CD8-positive, alpha-beta memory T cell (primary cell): ENCODE measurements at regions not wholly inside any gene's neighbourhood (a gene's known extent, or its start where the extent isn't known, plus 50 kb on each side); places are given as distances from the start of the nearest gene placed in this dataset.
"Not testable (repeated sequence)": the region's sequence is repeated elsewhere in the genome, so short reads cannot be mapped to it uniquely, and the experiment has no call there.

Source experiments
- CTCF ChIA-PET: fragments of 350-600 bp; sonication (Branson Sonifier 250); formaldehyde crosslinking; loops from one replicate; lab custom pipeline; 2021; ENCODE audit warnings: antibody characterized with exemption; lab: Charles Lee
- POLR2A ChIA-PET: fragments of 350-600 bp; sonication (Branson Sonifier 250); formaldehyde crosslinking; loops from one replicate; lab custom pipeline; 2021; ENCODE audit warnings: antibody characterized with exemption; lab: Charles Lee
- DNase-seq, 5 donors: peaks; one replicate each; pipeline versions ENCODE4 v3.0.0 to v3.0.0-alpha.2; 2020 to 2022; ENCODE audit warnings: mixed read lengths in 1 of 5
- H3K27ac ChIP-seq: one replicate; pipeline ENCODE4 v1.7.0; 2013; ENCODE audit warnings: low read depth, mild to moderate bottlenecking, low read length, moderate library complexity
- H3K27me3 ChIP-seq: 2 replicates; pipeline ENCODE4 v1.7.0; 2013; ENCODE audit warnings: low read length, mild to moderate bottlenecking; ENCODE audit not compliant: insufficient read depth, poor library complexity, severe bottlenecking
- H3K36me3 ChIP-seq: 2 replicates; pipeline ENCODE4 v1.7.0; 2013; ENCODE audit warnings: mild to moderate bottlenecking, low read length, moderate library complexity; ENCODE audit not compliant: insufficient read depth
- H3K4me1 ChIP-seq: 2 replicates; pipeline ENCODE4 v1.7.0; 2013; ENCODE audit warnings: mild to moderate bottlenecking, low read length, moderate library complexity; ENCODE audit not compliant: insufficient read depth
- H3K4me3 ChIP-seq: 2 replicates; pipeline ENCODE4 v1.7.0; 2013; ENCODE audit warnings: mild to moderate bottlenecking, low read length
- H3K9me3 ChIP-seq: 2 replicates; pipeline ENCODE4 v1.7.0; 2013; ENCODE audit warnings: mild to moderate bottlenecking, low read length
- H3K27ac Mint-ChIP-seq, 8 donors: one replicate each; pipeline ENCODE4 v1.8.0; 2020 to 2021; ENCODE audit warnings: mixed read lengths in 8 of 8, mild to moderate bottlenecking in 6 of 8, inconsistent platforms in 3 of 8, moderate library complexity in 3 of 8
- H3K27me3 Mint-ChIP-seq, 2 donors: one replicate each; pipeline ENCODE4 v1.8.0; 2020 to 2021; ENCODE audit warnings: mixed read lengths in 2 of 2, mild to moderate bottlenecking in 1 of 2, moderate library complexity in 1 of 2
- H3K36me3 Mint-ChIP-seq, 3 donors: one replicate each; pipeline ENCODE4 v1.8.0; 2020 to 2021; ENCODE audit warnings: mixed read lengths in 3 of 3, inconsistent platforms in 1 of 3, mild to moderate bottlenecking in 1 of 3
- H3K4me1 Mint-ChIP-seq, 3 donors: one replicate each; pipeline ENCODE4 v1.8.0; 2020 to 2021; ENCODE audit warnings: mixed read lengths in 3 of 3, inconsistent platforms in 1 of 3, mild to moderate bottlenecking in 1 of 3
- H3K4me3 Mint-ChIP-seq, 7 donors: one replicate each; pipeline ENCODE4 v1.8.0; 2020 to 2021; ENCODE audit warnings: mixed read lengths in 7 of 7, mild to moderate bottlenecking in 6 of 7, moderate library complexity in 4 of 7, inconsistent platforms in 2 of 7
- H3K9me3 Mint-ChIP-seq, 5 donors: one replicate each; pipeline ENCODE4 v1.8.0; 2020 to 2022; ENCODE audit warnings: mixed read lengths in 5 of 5, mild to moderate bottlenecking in 3 of 5, moderate library complexity in 2 of 5, inconsistent platforms in 1 of 5

GRCh38 chr7:155233311-155234157, 64.1 kb upstream of the INSIG1 start:
- Histone ChIP-seq H3K27me3 (no peaks in the 10 kb centered on the region), H3K27ac (no peak overlapping the region), H3K36me3 (no peaks in the 10 kb centered on the region), H3K4me3 (no peak overlapping the region), H3K9me3 (no peaks in the 10 kb centered on the region), H3K4me1 (no peaks in the 10 kb centered on the region)
- ChIA-PET POLR2A (no interaction called here), CTCF (interaction anchor here (2.4 kb wide), 1 partner anchor 111 kb away, joined by 17 read pairs; no protein-coding TSS in a partner anchor)
- Mint-ChIP-seq H3K9me3 (no peaks in the 10 kb centered on the region), H3K27me3 (peaks cover 1 to 9% of the 10 kb centered on the region in 2 donors), H3K27ac (no peak overlapping the region), H3K36me3 (no peaks in the 10 kb centered on the region), H3K4me3 (no peak overlapping the region), H3K4me1 (no peaks in the 10 kb centered on the region)
- DNase-seq = no peak

- peaks cover 4 to 14% of the 10 kb centered on the region in 2 donors for H3K27me3 Mint-ChIP-seq
- H3K36me3 Mint-ChIP-seq = no peaks in the 10 kb centered on the region
- H3K9me3 Mint-ChIP-seq = no peaks in the 10 kb centered on the region
- no peak for DNase-seq
- Histone ChIP-seq H3K27me3 (no peaks in the 10 kb centered on the region), H3K36me3 (no peaks in the 10 kb centered on the region), H3K27ac (no peak overlapping the region), H3K4me1 (no peaks in the 10 kb centered on the region), H3K9me3 (no peaks in the 10 kb centered on the region), H3K4me3 (no peak overlapping the region)
- POLR2A ChIA-PET = no interaction called here
- no peak overlapping the region for H3K27ac Mint-ChIP-seq
- no peak overlapping the region for H3K4me3 Mint-ChIP-seq
- CTCF ChIA-PET = interaction anchor here (2.4 kb wide), 1 partner anchor 110 kb away, joined by 17 read pairs; no protein-coding TSS in a partner anchor
- no peaks in the 10 kb centered on the region for H3K4me1 Mint-ChIP-seq
Measured at GRCh38 chr7:155234158-155234492, 63.6 kb upstream of the INSIG1 start.

DNA sequence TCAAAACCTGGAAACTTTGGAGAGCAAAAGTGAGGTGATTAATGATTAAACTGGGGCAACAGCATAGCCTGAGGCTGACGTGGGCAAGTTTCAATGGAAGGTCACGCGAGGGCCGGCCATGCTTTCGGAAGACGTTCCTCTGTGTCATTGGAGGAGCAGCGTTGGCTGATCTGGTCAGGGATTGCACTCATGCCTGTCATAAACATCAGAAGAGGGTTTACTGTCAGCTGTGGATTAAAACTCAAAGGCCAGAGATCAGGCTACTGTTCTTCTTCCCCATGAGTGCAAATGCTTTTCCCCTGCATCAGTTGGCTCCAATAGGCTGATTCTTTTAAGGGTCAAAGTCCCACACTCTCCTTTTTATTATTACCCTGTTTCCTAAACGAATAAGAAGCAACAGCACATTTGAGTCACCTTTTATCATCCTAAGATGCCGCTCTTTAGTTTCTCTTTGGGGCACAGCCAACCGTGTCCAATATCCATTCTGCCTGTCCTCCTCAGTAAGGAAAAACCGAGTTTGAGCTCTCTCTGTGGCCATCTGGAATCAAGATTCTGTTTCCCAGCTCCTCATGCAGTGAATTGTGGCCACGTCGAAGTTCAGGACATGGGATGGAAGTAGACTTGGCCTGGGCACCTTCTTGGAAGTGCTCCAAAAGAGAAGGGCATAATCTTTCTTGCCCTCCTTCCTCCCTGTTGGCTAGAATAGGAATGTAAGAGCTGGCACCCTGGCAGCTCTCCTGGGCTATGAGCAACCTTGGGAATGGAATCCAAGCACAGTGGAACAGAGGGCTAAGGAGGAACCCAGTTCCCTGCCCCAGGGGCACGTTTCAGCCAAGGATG, 62.5 kb upstream of the INSIG1 start:
- no peak overlapping the region for H3K4me3 ChIP-seq
- H3K27me3 ChIP-seq = no peaks in the 10 kb centered on the region
- Mint-ChIP-seq H3K4me3 (no peak overlapping the region), H3K27ac (peak overlapping the region in 1 of 8 donors; percentile 30), H3K4me1 (no peaks in the 10 kb centered on the region), H3K27me3 (peaks cover 5 to 24% of the 10 kb centered on the region in 2 donors), H3K9me3 (no peaks in the 10 kb centered on the region), H3K36me3 (no peaks in the 10 kb centered on the region)
- ChIA-PET POLR2A (no interaction called here), CTCF (interaction anchor here (0.7 to 2.4 kb wide), 2 partner anchors 109 kb away, joined by 3 to 17 read pairs; no protein-coding TSS in a partner anchor)
- H3K27ac ChIP-seq = no peak overlapping the region
- H3K9me3 ChIP-seq = no peaks in the 10 kb centered on the region
- DNase-seq = no peak
- no peaks in the 10 kb centered on the region for H3K4me1 ChIP-seq
- H3K36me3 ChIP-seq = no peaks in the 10 kb centered on the region

- H3K27me3 ChIP-seq = no peaks in the 10 kb centered on the region
- H3K4me3 ChIP-seq = no peak overlapping the region
- POLR2A ChIA-PET = no interaction called here
- no peaks in the 10 kb centered on the region for H3K36me3 Mint-ChIP-seq
- H3K27ac Mint-ChIP-seq = peak overlapping the region in 1 of 8 donors; percentile 46
- H3K36me3 ChIP-seq = no peaks in the 10 kb centered on the region
- peak in 1 of 5 donors; percentile 22 for DNase-seq
- no peak overlapping the region for H3K27ac ChIP-seq
- H3K4me1 ChIP-seq = no peaks in the 10 kb centered on the region
- H3K4me1 Mint-ChIP-seq = no peaks in the 10 kb centered on the region
- no peaks in the 10 kb centered on the region for H3K9me3 ChIP-seq
- no peaks in the 10 kb centered on the region for H3K9me3 Mint-ChIP-seq
- CTCF ChIA-PET = no interaction called here
- H3K27me3 Mint-ChIP-seq = peaks cover 5 to 24% of the 10 kb centered on the region in 2 donors
- no peak overlapping the region for H3K4me3 Mint-ChIP-seq
Measured at GRCh38 chr7:155236386-155236785, 61.3 kb upstream of the INSIG1 start.

- H3K9me3 Mint-ChIP-seq = no peaks in the 10 kb centered on the region
- H3K4me3 Mint-ChIP-seq = no peak overlapping the region
- H3K27me3 Mint-ChIP-seq = peaks cover 5 to 31% of the 10 kb centered on the region in 2 donors
- no peaks in the 10 kb centered on the region for H3K36me3 ChIP-seq
- H3K27ac Mint-ChIP-seq = no peak overlapping the region
- no peak for DNase-seq
- no peaks in the 10 kb centered on the region for H3K36me3 Mint-ChIP-seq
- no peaks in the 10 kb centered on the region for H3K4me1 ChIP-seq
- no peak overlapping the region for H3K27ac ChIP-seq
- H3K27me3 ChIP-seq = no peaks in the 10 kb centered on the region
- POLR2A ChIA-PET = no interaction called here
- no peak overlapping the region for H3K4me3 ChIP-seq
- no peaks in the 10 kb centered on the region for H3K9me3 ChIP-seq
- CTCF ChIA-PET = no interaction called here
- no peaks in the 10 kb centered on the region for H3K4me1 Mint-ChIP-seq
Measured at GRCh38 chr7:155237297-155237696, 60.4 kb upstream of the INSIG1 start.

GRCh38 chr7:155237730-155238129, 59.9 kb upstream of the INSIG1 start:
- Mint-ChIP-seq H3K27ac (no peak overlapping the region), H3K36me3 (no peaks in the 10 kb centered on the region), H3K27me3 (peaks cover 6 to 32% of the 10 kb centered on the region in 2 donors), H3K4me1 (no peaks in the 10 kb centered on the region), H3K4me3 (no peak overlapping the region), H3K9me3 (no peaks in the 10 kb centered on the region)
- POLR2A ChIA-PET = no interaction called here
- H3K27ac ChIP-seq = no peak overlapping the region
- CTCF ChIA-PET = no interaction called here
- no peaks in the 10 kb centered on the region for H3K36me3 ChIP-seq
- H3K27me3 ChIP-seq = no peaks in the 10 kb centered on the region
- no peaks in the 10 kb centered on the region for H3K4me1 ChIP-seq
- DNase-seq = no peak
- no peak overlapping the region for H3K4me3 ChIP-seq
- H3K9me3 ChIP-seq = no peaks in the 10 kb centered on the region

DNA sequence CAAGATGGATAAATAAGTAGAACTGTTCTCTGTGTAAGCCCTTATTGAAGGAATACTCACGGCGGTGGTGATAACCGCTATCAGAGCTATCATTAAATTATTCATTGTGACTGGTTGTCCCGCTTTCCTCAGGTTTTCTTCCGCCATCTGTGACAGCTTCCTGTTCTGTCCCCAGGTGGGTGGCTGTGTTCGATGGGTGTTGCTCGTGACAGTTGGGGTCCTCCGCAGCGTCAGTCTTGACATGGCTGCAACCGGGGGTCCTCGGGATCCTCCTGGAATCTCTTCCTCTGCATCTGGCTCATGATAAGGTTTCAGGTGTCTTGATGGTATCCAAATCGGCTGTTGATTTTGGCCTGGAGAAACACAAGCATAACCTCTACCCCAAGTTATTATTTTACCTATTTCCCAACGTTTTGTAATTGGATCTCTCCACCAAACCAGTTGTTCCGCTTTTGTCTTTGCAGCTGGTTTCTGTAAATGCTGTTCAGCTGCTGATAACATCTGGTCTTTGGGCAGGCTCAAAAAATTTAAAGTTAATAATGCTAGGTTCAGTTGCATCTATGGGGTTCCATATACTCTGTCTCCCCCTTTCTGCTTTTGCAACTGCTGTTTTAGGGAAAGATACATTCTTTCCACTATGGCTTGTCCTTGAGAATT, 58.1 kb upstream of the INSIG1 start:
- H3K4me1 ChIP-seq, H3K36me3 Mint-ChIP-seq, H3K36me3 ChIP-seq, DNase-seq, H3K9me3 ChIP-seq, H3K27me3 ChIP-seq, H3K4me3 ChIP-seq, POLR2A ChIA-PET, H3K9me3 Mint-ChIP-seq, CTCF ChIA-PET, H3K4me3 Mint-ChIP-seq, H3K4me1 Mint-ChIP-seq, H3K27ac ChIP-seq: not testable (repeated sequence)
- H3K27ac Mint-ChIP-seq = peak overlapping the region in 1 of 8 donors; percentile 35
- H3K27me3 Mint-ChIP-seq = peaks cover 10 to 37% of the 10 kb centered on the region in 2 donors
